ENCODE measurements at regions not wholly inside any gene's neighbourhood (a gene's known extent, or its start where the extent isn't known, plus 50 kb on each side); places are given as distances from the start of the nearest gene placed in this dataset.

DNA sequence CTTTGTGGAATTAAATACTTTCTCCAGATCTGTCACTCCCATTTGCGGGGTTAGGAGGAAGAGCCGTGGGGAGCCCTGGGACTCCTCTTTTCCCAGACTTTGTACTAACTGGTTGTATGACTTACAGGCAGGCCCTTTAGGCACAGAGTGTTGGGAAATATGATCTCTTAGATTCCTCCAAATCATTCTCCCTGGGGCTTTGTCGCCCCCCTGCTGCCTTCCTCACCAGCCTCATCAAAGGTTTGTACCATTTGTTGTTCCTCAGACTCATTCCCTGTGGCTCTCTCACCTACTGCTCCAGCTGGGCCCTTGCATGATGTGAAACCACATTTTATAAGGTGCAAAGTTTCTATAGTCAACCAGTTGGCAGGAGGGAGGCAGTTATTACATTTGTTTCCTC is 56.4 kb downstream of the CRYGS start:
- FAIRE-seq (no peak), DNase-seq (ENCODE audit: low spot score in 2 of 2) (no peak)

DNA sequence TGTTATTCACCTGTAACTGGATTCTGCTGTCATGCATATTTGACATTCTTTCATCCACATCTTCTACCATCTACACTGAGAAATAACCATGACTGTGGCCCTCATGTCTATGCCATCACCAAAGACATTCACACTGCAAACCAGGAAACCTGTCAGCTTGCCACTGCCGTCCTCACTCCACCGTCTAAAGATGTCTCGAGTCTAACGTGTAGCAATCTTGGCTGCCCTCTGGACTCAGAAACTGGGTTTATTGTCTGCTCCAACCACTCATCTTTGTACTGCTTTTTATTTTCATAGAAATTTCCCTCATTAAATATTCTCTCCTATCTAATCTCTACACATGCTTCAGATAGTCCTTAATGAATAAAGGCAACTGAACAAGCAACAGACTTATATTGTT is 57.1 kb downstream of the CRYGS start:
- DNase-seq (ENCODE audit: low spot score in 2 of 2) = no peak
- FAIRE-seq = no peak

GRCh38 chr3:186483611-186484340 is 60.4 kb downstream of the CRYGS start:
- no peak for FAIRE-seq
- no peak for DNase-seq (ENCODE audit: low spot score in 2 of 2)

DNA sequence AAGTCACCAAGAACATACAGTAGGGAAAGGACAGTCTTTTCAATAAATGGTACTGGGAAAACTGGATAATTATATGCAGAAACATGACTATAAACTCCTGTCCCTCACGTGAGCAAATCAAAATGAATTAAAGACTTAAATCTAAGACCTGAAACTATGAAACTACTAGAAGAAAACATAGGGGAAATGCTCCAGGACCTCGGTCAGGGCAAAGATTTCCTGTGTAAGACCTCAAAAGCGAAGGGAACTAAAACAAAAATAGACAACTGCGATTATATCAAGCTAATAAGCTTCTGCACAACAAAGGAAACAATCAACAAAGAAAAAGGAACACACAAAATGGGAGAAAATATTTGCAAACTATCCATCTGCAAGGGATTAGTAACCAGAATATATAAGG is 62.7 kb downstream of the CRYGS start:
- FAIRE-seq (no peak), DNase-seq (ENCODE audit: low spot score in 2 of 2) (no peak)

- DNase-seq (ENCODE audit: low spot score in 2 of 2) (no peak), FAIRE-seq (no peak)
Observed at GRCh38 chr3:186477876-186478275, 66.3 kb downstream of the CRYGS start.

DNA sequence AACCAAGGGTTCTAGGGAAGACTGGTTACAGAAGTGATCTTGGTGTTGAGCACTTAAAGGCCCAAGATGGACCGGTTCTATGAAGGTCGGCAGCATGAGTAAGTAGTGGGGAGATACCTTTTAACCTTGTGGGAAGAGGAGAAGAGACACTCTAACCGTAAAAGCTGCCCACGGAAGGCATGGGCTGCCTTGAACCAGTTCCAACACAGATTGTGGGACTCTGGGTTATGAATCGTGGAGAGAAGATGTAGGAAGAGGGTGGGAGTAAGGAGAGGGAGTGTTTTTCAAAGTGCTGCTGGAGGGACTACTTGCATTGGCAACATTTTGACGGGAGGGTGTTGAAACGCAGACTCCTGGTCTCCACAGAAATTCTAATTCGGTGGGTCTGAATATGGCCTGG is 67.1 kb downstream of the CRYGS start:
- FAIRE-seq = no peak
- no peak for DNase-seq (ENCODE audit: low spot score in 2 of 2)

DNA sequence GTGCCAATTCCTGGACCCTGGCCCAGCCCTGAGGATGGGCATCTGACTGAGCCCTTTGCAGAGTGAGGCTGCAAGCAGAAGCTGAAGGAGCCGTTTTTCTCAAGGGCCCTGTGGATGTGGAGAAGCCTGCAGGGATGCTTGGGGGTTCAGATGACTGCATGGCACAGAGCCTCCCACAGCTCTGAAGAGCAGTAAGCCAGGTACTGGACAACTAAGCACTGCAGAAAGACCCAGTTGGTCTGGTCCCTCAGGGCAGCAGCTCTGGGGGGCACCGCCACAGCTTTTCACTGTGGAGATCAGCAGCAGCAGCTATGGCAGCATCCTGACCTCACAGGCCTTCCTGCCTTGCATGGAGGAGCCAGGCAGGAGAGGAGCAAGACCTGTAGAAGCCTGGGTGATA is 67.6 kb downstream of the CRYGS start:
- DNase-seq (ENCODE audit: low spot score in 2 of 2) (no peak), FAIRE-seq (no peak)

GRCh38 chr3:186476044-186476468 is 68.1 kb downstream of the CRYGS start:
- FAIRE-seq = peak; percentile 10
- DNase-seq (ENCODE audit: low spot score in 2 of 2) = peak; percentile 40 to 46

- FAIRE-seq (no peak), DNase-seq (ENCODE audit: low spot score in 2 of 2) (no peak)
Observed at GRCh38 chr3:186473166-186473565, 71.0 kb downstream of the CRYGS start.

GRCh38 chr3:186472456-186473008 is 71.6 kb downstream of the CRYGS start:
- FAIRE-seq (no peak), DNase-seq (ENCODE audit: low spot score in 2 of 2) (no peak)

- DNase-seq (ENCODE audit: low spot score in 2 of 2) = no peak
- FAIRE-seq = no peak
Observed at GRCh38 chr3:186471771-186472170, 72.4 kb downstream of the CRYGS start.

- no peak for DNase-seq (ENCODE audit: low spot score in 2 of 2)
- FAIRE-seq = no peak
Observed at GRCh38 chr3:186469525-186469924, 74.7 kb downstream of the CRYGS start.

DNA sequence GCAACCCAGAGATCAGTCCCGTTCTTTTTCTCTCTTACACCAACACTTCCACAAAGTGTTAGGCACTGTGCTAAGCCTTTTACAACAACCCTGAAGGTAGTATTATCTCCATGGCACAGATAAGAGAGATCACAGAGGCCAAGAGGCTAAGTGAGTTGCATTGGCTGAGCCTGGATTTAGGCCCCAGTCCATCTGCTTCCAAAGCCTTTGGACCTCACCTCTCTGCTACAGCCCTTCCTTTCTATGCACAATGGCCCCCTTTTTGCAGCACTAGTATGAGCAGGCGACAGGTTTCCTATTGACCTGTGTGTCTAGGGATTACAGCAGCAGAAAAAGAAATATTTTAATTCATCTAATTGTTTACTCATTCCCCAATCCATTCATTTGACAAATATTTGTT is 76.2 kb downstream of the CRYGS start:
- DNase-seq (ENCODE audit: low spot score in 2 of 2) (no peak), FAIRE-seq (no peak)

- no peak for FAIRE-seq
Observed at GRCh38 chr3:186466391-186466974, 77.7 kb downstream of the CRYGS start.

GRCh38 chr3:186465508-186465907 is 78.7 kb downstream of the CRYGS start:
- FAIRE-seq (no peak), DNase-seq (ENCODE audit: low spot score in 2 of 2) (no peak)

More at GRCh38 chr3:186466391-186466974, 77.7 kb downstream of the CRYGS start:
- no peak for DNase-seq (ENCODE audit: low spot score in 2 of 2)

DNA sequence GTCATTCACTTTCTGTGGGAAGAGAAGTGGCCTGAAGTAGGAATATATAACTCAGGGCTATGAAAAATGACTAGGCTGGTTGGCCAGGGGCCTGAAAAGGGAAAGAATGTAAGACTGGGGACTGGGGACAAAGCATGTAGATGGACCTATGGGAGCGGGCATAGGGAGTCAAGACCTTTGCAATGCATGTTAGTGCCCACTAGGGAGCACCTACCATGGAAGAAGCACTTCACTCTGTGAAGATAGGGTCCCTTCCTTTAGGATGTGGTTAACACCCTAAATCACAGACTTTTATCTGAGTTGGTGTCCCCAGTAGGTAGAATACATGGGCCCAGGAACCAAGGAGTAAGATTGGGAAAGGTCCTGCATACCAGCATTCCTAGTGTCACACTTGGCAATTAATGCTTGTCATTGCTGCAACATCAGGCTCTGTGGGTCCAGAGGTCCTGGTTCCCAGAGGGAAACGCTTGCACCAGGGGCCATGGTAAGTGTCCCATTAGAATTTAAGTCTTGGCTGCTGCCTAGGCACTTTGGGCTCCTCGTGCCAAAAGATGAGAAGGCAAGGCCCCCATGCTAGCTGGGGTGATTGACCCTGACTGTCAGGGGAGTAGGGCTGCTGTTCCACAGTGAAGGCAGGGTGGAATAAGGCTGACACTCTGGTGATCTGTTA is 79.6 kb downstream of the CRYGS start:
- FAIRE-seq (no peak), DNase-seq (ENCODE audit: low spot score in 2 of 2) (no peak)

GRCh38 chr3:186461141-186461540 is 83.0 kb downstream of the CRYGS start:
- FAIRE-seq (no peak), DNase-seq (ENCODE audit: low spot score in 2 of 2) (no peak)

GRCh38 chr3:186459108-186459467 is 85.1 kb downstream of the CRYGS start:
- FAIRE-seq = no peak
- DNase-seq (ENCODE audit: low spot score in 2 of 2) = no peak

DNA sequence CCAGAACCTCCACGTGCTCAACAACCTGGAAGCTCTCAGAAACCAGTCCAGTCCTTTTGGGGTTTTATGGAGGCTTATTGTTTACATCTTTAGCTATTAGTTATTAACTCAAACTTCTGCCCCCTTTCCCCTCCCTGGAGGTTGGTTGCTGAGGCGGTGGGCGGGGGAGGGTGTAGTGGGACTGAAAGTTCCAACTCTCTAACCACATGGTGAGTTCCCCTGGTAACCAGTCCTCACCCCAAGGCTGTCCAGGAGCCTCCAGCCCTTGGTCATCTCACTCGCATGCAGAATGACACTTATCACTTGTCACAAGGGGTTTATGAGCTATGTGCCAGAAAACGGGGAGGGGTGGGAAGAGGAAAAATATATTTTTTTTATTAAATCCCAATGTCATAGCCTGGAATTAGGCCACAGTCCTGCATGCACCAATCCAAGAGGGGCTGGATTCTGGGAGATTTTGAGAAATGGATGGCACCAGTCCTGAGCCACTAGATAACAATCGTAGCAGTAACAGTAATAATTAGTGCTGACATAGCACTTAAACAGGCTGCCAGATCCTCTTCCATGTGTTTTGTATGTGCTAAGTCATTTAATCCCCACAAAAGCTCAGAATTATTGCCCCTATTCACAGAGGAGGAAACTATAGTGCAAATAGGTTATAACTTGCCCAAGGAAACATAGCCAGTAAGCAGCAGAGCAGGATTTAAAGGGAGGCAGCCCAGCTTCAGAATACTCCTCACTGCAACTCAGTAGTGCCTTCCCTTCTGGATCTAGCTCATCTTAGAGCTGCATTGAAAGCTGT is 85.7 kb downstream of the CRYGS start:
- FAIRE-seq = no peak
- no peak for DNase-seq (ENCODE audit: low spot score in 2 of 2)

DNA sequence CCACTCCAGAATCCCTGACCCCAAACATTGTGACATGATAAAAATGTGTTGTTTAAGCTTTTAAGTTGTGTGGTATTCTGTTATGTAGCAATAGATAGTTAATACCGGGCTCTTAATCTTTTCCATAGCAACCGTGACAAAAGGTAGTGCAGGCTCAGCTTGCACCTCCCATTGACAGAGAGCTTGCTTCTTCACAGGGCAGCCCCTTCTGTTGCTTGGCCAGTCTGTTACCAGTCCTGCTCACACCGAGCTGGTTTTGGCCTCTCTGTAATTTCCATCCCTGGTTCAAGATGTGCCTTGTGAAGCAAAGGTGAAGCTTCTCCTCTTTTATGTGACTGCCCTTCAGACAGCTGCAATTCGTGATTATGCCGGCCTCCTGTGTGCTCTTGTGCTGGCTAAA is 86.9 kb downstream of the CRYGS start:
- FAIRE-seq (no peak), DNase-seq (ENCODE audit: low spot score in 2 of 2) (no peak)

DNA sequence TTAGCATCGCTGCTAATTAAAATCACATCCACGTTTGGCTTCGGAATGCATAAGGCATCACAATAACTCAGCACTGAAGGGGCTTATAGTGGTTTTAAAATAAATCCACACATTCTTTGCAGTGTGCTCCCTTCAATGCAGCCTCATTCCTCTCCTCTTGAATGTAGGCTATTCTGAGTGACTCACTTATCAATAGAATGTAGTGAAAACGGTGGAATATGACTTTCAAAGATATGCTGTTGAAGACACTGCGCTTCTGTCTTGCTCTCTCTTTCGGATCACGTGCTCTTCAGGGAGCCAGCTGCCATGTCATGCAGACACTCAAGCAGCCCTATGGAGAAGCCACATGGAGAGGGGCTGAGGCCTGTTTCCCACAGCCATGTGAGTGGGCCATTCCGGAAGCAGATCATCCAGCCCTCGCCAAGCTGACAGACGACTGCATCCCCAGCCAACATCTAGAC is 87.4 kb downstream of the CRYGS start:
- FAIRE-seq (no peak), DNase-seq (ENCODE audit: low spot score in 2 of 2) (no peak)
